Ascending aorta (tissue), 2 donors: ENCODE measurements at regions not wholly inside any gene's neighbourhood (a gene's known extent, or its start where the extent isn't known, plus 50 kb on each side); places are given as distances from the start of the nearest gene placed in this dataset.

Source experiments
- DNase-seq, 2 donors: peaks; one replicate each; pipeline ENCODE4 v3.0.0-alpha.2; 2019; ENCODE audit warnings: low spot score in 2 of 2
- H3K27ac ChIP-seq, 2 donors: fragments of 200-600 bp; sonication (generic); one replicate each; pipeline ENCODE4 v1.5.1; 2016 to 2017; ENCODE audit warnings: mild to moderate bottlenecking in 1 of 2
- H3K27me3 ChIP-seq: fragments of 200-600 bp; sonication (generic); one replicate; pipeline ENCODE4 v1.5.1; 2017
- H3K36me3 ChIP-seq, 2 donors: fragments of 200-600 bp; sonication (generic); one replicate each; pipeline ENCODE4 v1.5.1; 2016
- H3K4me1 ChIP-seq, 2 donors: fragments of 200-600 bp; sonication (generic); one replicate each; pipeline ENCODE4 v1.5.1; 2016 to 2017; ENCODE audit warnings: mild to moderate bottlenecking in 1 of 2
- H3K4me3 ChIP-seq, 2 donors: fragments of 200-600 bp; sonication (generic); one replicate each; pipeline ENCODE4 v1.5.1; 2016 to 2017; ENCODE audit warnings: mild to moderate bottlenecking in 1 of 2
- H3K9me3 ChIP-seq, 2 donors: fragments of 200-600 bp; sonication (generic); one replicate each; pipeline ENCODE4 v1.5.1; 2016
- CTCF ChIP-seq, 3 experiments: fragments of 200-600 bp in 2 of 3; fragments of 450-650 bp in 1 of 3; sonication (generic) in 2 of 3; IDR thresholded peaks; one replicate each; pipeline ENCODE4 v1.5.1; 2016 to 2019; ENCODE audit warnings: antibody characterized with exemption in 3 of 3, mild to moderate bottlenecking in 1 of 3, moderate library complexity in 1 of 3
- intact Hi-C: fragments of 100-400 bp; cut with DNase I; formaldehyde crosslinking; loops from one replicate; pipeline ENCODE4 v1.15.1; 2023

- no peak for TF ChIP-seq CTCF (IDR thresholded peaks at IDR 0.05)
- H3K27ac ChIP-seq, result no peak overlapping the region
- intact Hi-C loops, result no loop called here
- H3K9me3 ChIP-seq, result no peaks in the 10 kb centered on the region
- H3K4me3 ChIP-seq, result no peak overlapping the region
- DNase-seq, result no peak
- H3K27me3 ChIP-seq, result no peaks in the 10 kb centered on the region
- H3K36me3 ChIP-seq, result no peaks in the 10 kb centered on the region
- no peaks in the 10 kb centered on the region for H3K4me1 ChIP-seq
Measured at GRCh38 chr13:52961256-52961910, 67.2 kb upstream of the OLFM4 start.

- TF ChIP-seq CTCF (IDR thresholded peaks at IDR 0.05), result no peak
- intact Hi-C loops, result no loop called here
- Histone ChIP-seq H3K9me3 (no peaks in the 10 kb centered on the region), H3K27me3 (no peaks in the 10 kb centered on the region), H3K36me3 (no peaks in the 10 kb centered on the region), H3K4me1 (no peaks in the 10 kb centered on the region), H3K4me3 (no peak overlapping the region), H3K27ac (no peak overlapping the region)
- DNase-seq, result no peak
Measured at GRCh38 chr13:52955472-52955874, 73.1 kb upstream of the OLFM4 start.

GRCh38 chr13:52954838-52955237 is 73.8 kb upstream of the OLFM4 start:
- Histone ChIP-seq H3K9me3 (no peaks in the 10 kb centered on the region), H3K36me3 (no peaks in the 10 kb centered on the region), H3K4me3 (no peak overlapping the region), H3K27ac (no peak overlapping the region), H3K27me3 (no peaks in the 10 kb centered on the region), H3K4me1 (no peaks in the 10 kb centered on the region)
- no peak for DNase-seq
- intact Hi-C loops, result no loop called here
- TF ChIP-seq CTCF (IDR thresholded peaks at IDR 0.05), result no peak

- H3K4me3 ChIP-seq, result no peak overlapping the region
- H3K27ac ChIP-seq, result no peak overlapping the region
Measured at GRCh38 chr13:52950436-52950956, 78.1 kb upstream of the OLFM4 start.

GRCh38 chr13:52949742-52950141 is 78.9 kb upstream of the OLFM4 start:
- H3K4me3 ChIP-seq, result no peak overlapping the region
- intact Hi-C loops, result no loop called here
- DNase-seq, result no peak

More at GRCh38 chr13:52950436-52950956, 78.1 kb upstream of the OLFM4 start:
- DNase-seq, result no peak
- intact Hi-C loops, result no loop called here
- Histone ChIP-seq H3K27me3 (no peaks in the 10 kb centered on the region), H3K4me1 (no peaks in the 10 kb centered on the region), H3K9me3 (no peaks in the 10 kb centered on the region), H3K36me3 (no peaks in the 10 kb centered on the region)
- no peak for TF ChIP-seq CTCF (IDR thresholded peaks at IDR 0.05)

More at GRCh38 chr13:52949742-52950141, 78.9 kb upstream of the OLFM4 start:
- Histone ChIP-seq H3K27ac (no peak overlapping the region), H3K27me3 (no peaks in the 10 kb centered on the region), H3K9me3 (no peaks in the 10 kb centered on the region), H3K36me3 (no peaks in the 10 kb centered on the region), H3K4me1 (no peaks in the 10 kb centered on the region)
- TF ChIP-seq CTCF (IDR thresholded peaks at IDR 0.05), result no peak
